ENCODE measurements at regions not wholly inside any gene's neighbourhood (a gene's known extent, or its start where the extent isn't known, plus 50 kb on each side); places are given as distances from the start of the nearest gene placed in this dataset.

GRCh38 chr4:102447413-102447812 is 53.7 kb upstream of the NFKB1 start:
- no peak for TF ChIP-seq POLR2A (IDR thresholded peaks at IDR 0.05)
- TF ChIP-seq CTCF (IDR thresholded peaks at IDR 0.05 in 4 of 5, conservative IDR thresholded peaks at IDR 0.05 in 1 of 5), result no peak
